A549 (cell line): ENCODE measurements at regions not wholly inside any gene's neighbourhood (a gene's known extent, or its start where the extent isn't known, plus 50 kb on each side); places are given as distances from the start of the nearest gene placed in this dataset.

Experiments used
- ATAC-seq, 2 experiments: fragments of 200-7000 bp in 1 of 2; fragments of >200 bp in 1 of 2; cut with Nextera tagmentation in 1 of 2; cut with Tn5 transposase in 1 of 2; 3 replicates each; pipeline versions ENCODE4 v1.8.0 to v1.9.1; 2018 to 2020; ENCODE audit warnings: mild to moderate bottlenecking in 1 of 2, moderate library complexity in 1 of 2
- CTCF ChIA-PET: fragments of 300-600 bp; sonication (Branson Sonifier 250); formaldehyde crosslinking; extraction: SDS; loops from one replicate; lab custom pipeline; 2021; ENCODE audit warnings: antibody characterized with exemption, inconsistent platforms; lab: Yijun Ruan, JAX
- POLR2A ChIA-PET: fragments of 350-600 bp; formaldehyde crosslinking; extraction: SDS; loops from one replicate; lab custom pipeline; 2021; ENCODE audit warnings: antibody characterized with exemption, inconsistent platforms; lab: Yijun Ruan, JAX
- DNase-seq, 2 experiments: peaks; one replicate each; pipeline versions ENCODE4 v3.0.0 to v3.0.0-alpha.2; 2011 to 2016; ENCODE audit warnings: low read depth in 1 of 2, low spot score in 1 of 2
- FAIRE-seq: peaks from 2 replicates; lab custom pipeline; 2011; peaks lifted over from hg19 to GRCh38; lab: Jason Lieb, UNC
- H3K27ac ChIP-seq, 2 experiments: fragments of >200 bp; sonication (Bioruptor Twin); formaldehyde crosslinking; 3 replicates each; pipeline ENCODE4 v1.5.1; 2016 to 2017
- H3K4me1 ChIP-seq: fragments of >200 bp; sonication (Bioruptor Twin); formaldehyde crosslinking; 3 replicates; pipeline ENCODE4 v1.6.1; 2016
- H3K4me2 ChIP-seq: fragments of >200 bp; sonication (Bioruptor Twin); formaldehyde crosslinking; 3 replicates; pipeline ENCODE4 v1.6.1; 2016
- H3K4me3 ChIP-seq: fragments of >200 bp; sonication (Bioruptor Twin); formaldehyde crosslinking; 3 replicates; pipeline ENCODE4 v1.5.1; 2016
- H3K9me3 ChIP-seq: fragments of >200 bp; sonication (Bioruptor Twin); formaldehyde crosslinking; 3 replicates; pipeline ENCODE4 v1.6.1; 2016
- BCL3 ChIP-seq: fragments of >200 bp; sonication (Bioruptor Twin); formaldehyde crosslinking; IDR thresholded peaks from 3 replicates; pipeline ENCODE4 v1.6.1; 2016
- FOXS1 ChIP-seq: fragments of 250-450 bp; sonication (Bioruptor Pico); IDR thresholded peaks from 2 replicates; pipeline ENCODE4 v1.5.0; 2020; ENCODE audit warnings: mild to moderate bottlenecking, moderate library complexity
- MAX ChIP-seq: IDR thresholded peaks from 2 replicates; pipeline ENCODE4 v1.6.1; 2012
- ZNF302 ChIP-seq: fragments of 250-450 bp; sonication (Bioruptor Pico); IDR thresholded peaks from 2 replicates; pipeline ENCODE4 v1.9.0; 2021; ENCODE audit warnings: inconsistent platforms, mild to moderate bottlenecking, moderate library complexity
- WGBS: methylation state at CpG from one replicate; pipeline ENCODE4 v1.1.6; 2017; ENCODE audit errors: missing lambda C conversion rate; 5-methylcytosine and 5-hydroxymethylcytosine counted together
- TF ChIP-seq, protein P1 (sequence below): IDR thresholded peaks from 2 replicates; pipeline ENCODE4 v1.6.1; 2012
- TF ChIP-seq, protein P2 (sequence below): IDR thresholded peaks from 2 replicates; pipeline ENCODE4 v1.6.1; 2012; ENCODE audit warnings: low read depth, borderline replicate concordance

DNA sequence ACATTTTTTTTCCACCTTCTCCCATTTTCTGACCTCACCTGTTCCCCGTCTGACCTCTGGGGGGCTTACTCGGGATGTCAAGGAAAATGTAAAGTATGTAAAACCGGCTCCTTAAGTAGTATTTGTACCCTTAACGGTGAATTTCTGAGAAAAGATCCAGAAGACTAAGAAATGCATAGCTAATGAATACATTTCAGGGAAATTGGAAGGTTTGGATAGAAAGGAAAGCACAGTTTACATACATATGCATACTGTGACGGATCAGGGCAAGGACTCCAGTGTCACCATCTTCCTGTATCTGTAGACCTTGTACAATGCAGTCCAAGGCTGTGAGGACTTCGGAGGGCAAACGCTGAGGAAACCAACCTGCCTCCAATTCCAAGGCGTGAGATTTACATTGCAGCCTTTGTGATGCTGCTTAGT lies 2185.9 kb upstream of the TENM3 start:
- peak in 1 of 2 experiments; percentile 51; a peak in 3 of 6 replicates for ATAC-seq
- ChIA-PET POLR2A (no interaction called here), CTCF (no interaction called here)
- Histone ChIP-seq H3K4me2 (peak overlapping the region; percentile 99), H3K4me1 (peaks cover 5% of the 10 kb centered on the region; the same call in 1 of the 3 replicates), H3K4me3 (peak overlapping the region; percentile 63; the same call in 2 of the 3 replicates), H3K9me3 (no peaks in the 10 kb centered on the region), H3K27ac (no peak overlapping the region)
- WGBS, result 11% methylated on average over 8 of the region's 8 CpGs
- peak; percentile 1 to 4 for DNase-seq
- TF ChIP-seq, protein P1, sequence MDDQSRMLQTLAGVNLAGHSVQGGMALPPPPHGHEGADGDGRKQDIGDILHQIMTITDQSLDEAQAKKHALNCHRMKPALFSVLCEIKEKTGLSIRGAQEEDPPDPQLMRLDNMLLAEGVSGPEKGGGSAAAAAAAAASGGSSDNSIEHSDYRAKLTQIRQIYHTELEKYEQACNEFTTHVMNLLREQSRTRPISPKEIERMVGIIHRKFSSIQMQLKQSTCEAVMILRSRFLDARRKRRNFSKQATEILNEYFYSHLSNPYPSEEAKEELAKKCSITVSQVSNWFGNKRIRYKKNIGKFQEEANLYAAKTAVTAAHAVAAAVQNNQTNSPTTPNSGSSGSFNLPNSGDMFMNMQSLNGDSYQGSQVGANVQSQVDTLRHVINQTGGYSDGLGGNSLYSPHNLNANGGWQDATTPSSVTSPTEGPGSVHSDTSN, result no peak
- no peak for FAIRE-seq

GRCh38 chr4:180057891-180058671 lies 2185.1 kb upstream of the TENM3 start:
- Histone ChIP-seq H3K4me1 (peaks cover 5% of the 10 kb centered on the region; the same call in 1 of the 3 replicates), H3K27ac (peak overlapping the region in 1 of 2 experiments; percentile 67; a peak in 2 of 6 replicates), H3K9me3 (no peaks in the 10 kb centered on the region), H3K4me2 (peak overlapping the region; percentile 99), H3K4me3 (peak overlapping the region; percentile 63)
- ATAC-seq, result peak; percentile 58 to 75
- FAIRE-seq, result no peak
- ChIA-PET CTCF (no interaction called here), POLR2A (no interaction called here)
- TF ChIP-seq MAX (0 out of 2 replicates have a peak, but pooled peaks have one; percentile 5), FOXS1 (CRISPR knock-in tag) (no peak)
- 24% methylated on average over 11 of the region's 77 CpGs for WGBS
- DNase-seq, result peak; percentile 2 to 3

DNA sequence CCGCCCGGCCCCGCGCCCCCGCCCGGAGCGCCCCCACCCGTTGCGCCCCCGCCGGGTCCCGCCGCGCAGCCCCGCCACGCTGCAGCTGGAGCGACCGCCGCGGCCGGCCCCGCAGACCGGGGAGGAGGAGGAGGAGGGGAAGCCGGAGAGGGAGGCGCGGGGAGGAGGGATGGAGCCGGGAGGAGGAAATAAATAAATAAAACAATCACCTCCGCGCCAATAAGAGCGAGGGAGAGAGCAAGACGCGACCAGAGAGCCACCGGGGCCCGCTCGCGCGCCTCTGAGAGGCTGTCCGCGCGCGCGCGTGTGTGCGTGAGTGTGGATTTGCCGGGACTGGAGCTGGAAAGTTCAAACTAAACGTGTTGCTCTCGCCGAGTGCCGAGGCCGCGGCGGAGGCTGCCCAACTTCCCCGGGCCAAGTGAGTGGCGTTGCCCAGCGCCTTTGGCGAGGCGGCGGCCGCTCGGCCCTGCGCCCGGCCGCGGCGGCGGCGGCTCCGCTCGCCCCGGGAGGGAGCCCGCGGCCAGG lies 2184.4 kb upstream of the TENM3 start:
- no peak for FAIRE-seq
- CTCF ChIA-PET, result no interaction called here
- 1% methylated on average over 19 of the region's 72 CpGs for WGBS
- peak; percentile 10 to 39 for DNase-seq
- TF ChIP-seq BCL3 (no peak), MAX (peak; percentile 20; the same call in 1 of the 2 replicates)
- TF ChIP-seq, protein P2, sequence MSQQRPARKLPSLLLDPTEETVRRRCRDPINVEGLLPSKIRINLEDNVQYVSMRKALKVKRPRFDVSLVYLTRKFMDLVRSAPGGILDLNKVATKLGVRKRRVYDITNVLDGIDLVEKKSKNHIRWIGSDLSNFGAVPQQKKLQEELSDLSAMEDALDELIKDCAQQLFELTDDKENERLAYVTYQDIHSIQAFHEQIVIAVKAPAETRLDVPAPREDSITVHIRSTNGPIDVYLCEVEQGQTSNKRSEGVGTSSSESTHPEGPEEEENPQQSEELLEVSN, result peak; percentile 55; the same call in 1 of the 2 replicates
- Histone ChIP-seq H3K9me3 (no peaks in the 10 kb centered on the region), H3K4me1 (peaks cover 5% of the 10 kb centered on the region; the same call in 1 of the 3 replicates), H3K27ac (peak overlapping the region in 1 of 2 experiments; percentile 67; a peak in 2 of 6 replicates), H3K4me2 (peak overlapping the region; percentile 99), H3K4me3 (peak overlapping the region; percentile 63)
- ATAC-seq, result peak; percentile 74 to 79
- POLR2A ChIA-PET, result no interaction called here

DNA sequence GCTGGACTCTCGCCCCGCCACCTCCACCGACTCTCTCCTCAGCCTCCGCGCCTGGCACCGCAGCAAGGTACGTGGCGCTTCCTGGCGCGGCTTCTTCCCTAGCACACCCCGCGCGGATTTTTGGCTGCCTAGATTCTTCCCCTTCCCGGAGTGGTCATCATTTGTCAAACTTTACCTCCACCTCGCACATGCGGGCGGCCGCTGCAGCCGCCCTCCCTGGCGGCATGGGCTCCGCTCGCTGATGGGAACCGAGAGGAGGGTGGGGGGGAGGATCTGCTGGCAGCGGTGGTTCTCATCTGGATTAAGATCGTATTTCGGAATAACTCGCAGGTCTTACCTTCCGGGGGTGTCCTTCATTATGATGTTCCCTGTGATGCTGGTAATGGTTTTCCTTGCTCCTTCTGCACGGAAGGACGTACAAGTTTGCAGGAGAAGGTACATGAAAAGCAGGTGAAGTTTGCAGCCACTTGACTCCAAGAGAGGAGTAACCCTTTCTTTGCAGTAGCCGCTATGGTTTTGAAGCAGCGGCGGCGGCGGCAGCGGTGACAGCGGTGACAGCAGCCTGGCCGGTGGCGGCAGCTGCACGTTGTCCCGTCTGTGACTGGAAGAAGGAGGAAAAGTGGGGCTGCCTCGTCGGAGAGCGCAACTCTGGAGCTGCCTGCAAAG lies 2183.9 kb upstream of the TENM3 start:
- H3K27ac ChIP-seq, result peak overlapping the region in 1 of 2 experiments; percentile 28; a peak in 2 of 6 replicates
- H3K4me2 ChIP-seq, result peak overlapping the region; percentile 99
- WGBS, result 0% methylated on average over 6 of the region's 44 CpGs
- H3K4me1 ChIP-seq, result peaks cover 5% of the 10 kb centered on the region; the same call in 1 of the 3 replicates
- FAIRE-seq (no peak), DNase-seq (peak in 1 of 2 experiments; percentile 0), ATAC-seq (peak; percentile 23 to 26; a peak in 4 of 6 replicates)
- TF ChIP-seq ZNF302, result no peak
- H3K4me3 ChIP-seq, result peak overlapping the region; percentile 63
- H3K9me3 ChIP-seq, result no peaks in the 10 kb centered on the region
- CTCF ChIA-PET, result no interaction called here
- POLR2A ChIA-PET, result no interaction called here
